SK-N-MC (cell line): ENCODE measurements at regions not wholly inside any gene's neighbourhood (a gene's known extent, or its start where the extent isn't known, plus 50 kb on each side); places are given as distances from the start of the nearest gene placed in this dataset.

ENCODE experiments used
- DNase-seq: peaks from one replicate; pipeline ENCODE4 v3.0.0-alpha.2; 2011; ENCODE audit warnings: low read depth, low spot score
- H3K27ac ChIP-seq: fragments of 200-600 bp; sonication (generic); 2 replicates; pipeline ENCODE4 v1.5.1; 2016; ENCODE audit warnings: mixed run types
- H3K36me3 ChIP-seq: fragments of 200-600 bp; sonication (generic); 2 replicates; pipeline ENCODE4 v1.6.1; 2017; ENCODE audit warnings: antibody characterized with exemption, low read length, mixed read lengths; ENCODE audit not compliant: insufficient read depth
- H3K4me3 ChIP-seq: fragments of 200-600 bp; sonication (generic); 2 replicates; pipeline ENCODE4 v1.5.1; 2016
- H3K9ac ChIP-seq: fragments of 200-600 bp; sonication (generic); 2 replicates; pipeline ENCODE4 v1.8.0; 2017; ENCODE audit warnings: mixed run types, mixed read lengths; ENCODE audit not compliant: insufficient read length
- H3K9me3 ChIP-seq: fragments of 200-600 bp; sonication (generic); 2 replicates; pipeline ENCODE4 v1.6.1; 2017; ENCODE audit warnings: low read depth, mild to moderate bottlenecking, antibody characterized with exemption, low read length, moderate library complexity, mixed read lengths
- EZH2 ChIP-seq: fragments of 200-600 bp; sonication (generic); IDR thresholded peaks from one replicate; pipeline ENCODE4 v1.6.1; 2017; ENCODE audit warnings: antibody characterized with exemption
- FOXP2 ChIP-seq: optimal IDR thresholded peaks from 2 replicates; pipeline ENCODE3; 2011; ENCODE audit warnings: mild to moderate bottlenecking, moderate library complexity; ENCODE audit not compliant: insufficient read depth; ENCODE audit errors: extremely low read length, control extremely low read depth
- POLR2AphosphoS5 ChIP-seq: IDR thresholded peaks from 2 replicates; pipeline ENCODE4 v1.6.1; 2012; ENCODE audit warnings: mild to moderate bottlenecking, low read depth, low read length, borderline replicate concordance

DNA sequence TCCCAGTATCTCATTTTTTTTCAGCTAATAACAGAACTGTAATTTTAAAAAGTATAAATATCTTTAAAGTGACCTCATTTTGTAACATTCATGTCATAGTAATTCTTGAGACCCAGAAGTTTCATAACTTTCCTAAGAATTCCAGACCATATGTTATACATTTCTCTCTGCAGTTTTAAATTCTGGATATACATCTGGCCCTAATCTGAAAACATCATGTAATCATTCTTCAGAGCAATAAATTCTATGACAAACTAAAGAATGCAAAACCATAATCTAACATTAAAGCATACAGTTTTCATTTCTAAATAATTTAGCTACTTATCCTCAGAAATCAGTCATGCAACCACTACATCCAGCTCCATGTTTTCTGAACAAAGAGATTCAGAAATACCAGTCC, 198.3 kb upstream of the SLC35G4 start:
- H3K9ac ChIP-seq, result no peak overlapping the region
- peak overlapping the region; percentile 47 for H3K4me3 ChIP-seq
- TF ChIP-seq POLR2AphosphoS5 (no peak), EZH2 (no peak), FOXP2 (no peak)
- DNase-seq, result peak; percentile 32
- no peaks in the 10 kb centered on the region for H3K9me3 ChIP-seq
- H3K27ac ChIP-seq, result peak overlapping the region; percentile 91
- H3K36me3 ChIP-seq, result no peaks in the 10 kb centered on the region

DNA sequence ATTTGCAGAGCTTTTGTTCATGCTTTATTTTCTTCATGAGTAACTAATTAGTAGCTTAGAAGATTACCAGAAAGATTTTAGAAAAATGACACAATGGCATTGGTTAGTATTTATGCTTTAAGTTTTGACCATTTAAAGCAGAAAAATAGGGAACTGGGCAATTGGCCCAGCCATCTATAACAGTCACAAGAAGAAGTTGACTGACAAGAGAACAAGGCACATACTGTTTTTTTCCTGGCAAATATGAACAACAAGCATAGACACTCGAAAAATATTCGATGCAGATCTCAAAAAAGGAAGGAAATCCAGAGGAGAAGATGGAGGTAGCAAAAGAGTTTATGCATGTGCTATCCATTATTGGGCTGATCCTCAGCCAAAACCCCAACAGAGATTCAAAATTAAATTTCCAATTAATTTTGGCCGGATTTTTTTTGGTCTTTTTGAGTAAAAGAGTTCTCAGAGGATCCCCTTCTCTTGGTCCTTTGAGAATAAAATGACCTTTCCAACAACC, 200.8 kb upstream of the SLC35G4 start:
- Histone ChIP-seq H3K27ac (no peak overlapping the region), H3K9me3 (no peaks in the 10 kb centered on the region), H3K4me3 (no peak overlapping the region), H3K36me3 (no peaks in the 10 kb centered on the region), H3K9ac (no peak overlapping the region)
- no peak for TF ChIP-seq POLR2AphosphoS5
- no peak for TF ChIP-seq FOXP2
- no peak for TF ChIP-seq EZH2
- no peak for DNase-seq

DNA sequence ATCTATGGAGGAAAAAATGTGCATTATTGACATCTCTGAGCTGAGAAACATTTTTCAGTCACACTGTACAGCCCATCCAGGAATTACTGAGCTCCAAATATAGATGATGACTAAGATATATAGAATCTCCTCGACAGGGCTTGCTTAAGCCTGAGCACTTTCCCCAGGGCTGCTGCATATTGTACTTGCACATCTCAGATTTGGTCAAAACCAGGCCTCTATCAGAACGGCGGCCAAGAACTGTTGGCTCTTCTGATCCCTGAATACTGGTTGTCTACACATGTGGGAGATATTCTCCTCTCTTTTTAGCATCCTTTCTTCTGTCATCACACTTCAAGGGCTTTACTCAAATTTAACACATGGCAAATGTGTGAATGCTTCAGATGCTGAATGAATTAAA, 201.5 kb upstream of the SLC35G4 start:
- DNase-seq, result no peak
- Histone ChIP-seq H3K36me3 (no peaks in the 10 kb centered on the region), H3K4me3 (no peak overlapping the region), H3K27ac (no peak overlapping the region), H3K9ac (no peak overlapping the region), H3K9me3 (no peaks in the 10 kb centered on the region)
- TF ChIP-seq POLR2AphosphoS5, result no peak
- no peak for TF ChIP-seq EZH2
- TF ChIP-seq FOXP2, result no peak

DNA sequence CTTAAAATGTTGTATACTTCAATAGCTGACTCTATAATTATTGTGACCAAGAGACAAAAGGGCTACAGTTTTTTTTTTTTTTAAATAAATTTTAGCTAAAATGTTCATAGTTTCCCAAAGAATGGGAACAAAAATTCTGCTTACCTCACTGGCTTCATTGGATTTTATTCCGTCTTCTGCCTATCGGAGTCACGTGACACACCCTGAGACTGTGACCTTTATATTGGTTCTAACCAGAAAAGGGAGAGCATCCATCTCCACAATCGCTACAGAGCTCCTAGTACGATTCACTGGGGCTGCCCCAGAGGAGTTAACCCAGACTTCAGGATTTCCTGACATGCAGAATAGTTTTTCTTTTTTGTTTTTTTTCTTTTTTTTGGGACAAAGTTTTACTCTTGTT, 203.6 kb upstream of the SLC35G4 start:
- TF ChIP-seq POLR2AphosphoS5, result no peak
- no peak for TF ChIP-seq FOXP2
- TF ChIP-seq EZH2, result no peak
- DNase-seq, result no peak
- Histone ChIP-seq H3K9ac (no peak overlapping the region), H3K4me3 (no peak overlapping the region), H3K36me3 (no peaks in the 10 kb centered on the region), H3K27ac (no peak overlapping the region), H3K9me3 (no peaks in the 10 kb centered on the region)

DNA sequence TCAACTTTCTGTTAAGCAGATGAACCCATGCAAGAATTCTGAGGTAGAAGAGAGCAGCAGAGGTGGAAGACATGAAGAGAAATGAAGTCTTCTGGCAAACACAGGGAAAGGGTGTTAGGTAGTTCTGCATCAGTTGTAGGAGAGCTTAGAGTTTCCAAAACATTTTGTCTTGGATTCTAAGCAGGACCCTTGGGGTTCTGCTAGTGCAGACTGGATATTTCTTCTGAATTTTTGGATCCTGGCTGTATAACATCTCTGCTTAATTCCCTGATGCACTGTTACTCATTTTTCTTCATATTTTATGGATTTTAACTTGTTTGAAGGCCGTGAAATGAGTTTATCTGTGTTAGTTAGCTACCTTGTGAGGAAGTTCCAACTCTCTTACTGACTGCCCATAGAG, 208.7 kb upstream of the SLC35G4 start:
- TF ChIP-seq EZH2 (no peak), FOXP2 (no peak), POLR2AphosphoS5 (no peak)
- no peak overlapping the region for H3K4me3 ChIP-seq
- H3K9me3 ChIP-seq, result no peaks in the 10 kb centered on the region
- no peak overlapping the region for H3K27ac ChIP-seq
- no peak overlapping the region for H3K9ac ChIP-seq
- no peak for DNase-seq
- H3K36me3 ChIP-seq, result no peaks in the 10 kb centered on the region

DNA sequence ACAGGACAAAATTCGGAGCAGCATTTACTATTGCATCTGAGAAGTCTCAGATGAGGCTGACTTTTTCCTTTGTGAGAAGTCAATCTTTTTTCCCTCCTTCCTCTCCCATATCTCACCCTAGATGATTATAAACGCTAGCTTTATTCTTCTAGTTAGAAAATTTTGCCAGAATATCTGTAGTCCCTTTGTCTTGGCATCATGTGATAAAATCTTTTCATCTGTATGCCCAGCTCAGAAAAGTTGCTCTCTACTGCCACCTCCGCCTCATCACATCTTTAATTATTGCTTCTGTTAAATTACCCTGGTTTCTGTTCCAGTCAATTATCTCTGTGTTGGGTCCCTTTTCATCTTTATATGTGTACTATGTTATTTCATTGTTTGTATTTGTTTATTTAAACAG, 210.8 kb upstream of the SLC35G4 start:
- H3K4me3 ChIP-seq, result no peak overlapping the region
- H3K9ac ChIP-seq, result no peak overlapping the region
- no peak overlapping the region for H3K27ac ChIP-seq
- no peak for DNase-seq
- no peak for TF ChIP-seq EZH2
- H3K36me3 ChIP-seq, result no peaks in the 10 kb centered on the region
- H3K9me3 ChIP-seq, result no peaks in the 10 kb centered on the region

DNA sequence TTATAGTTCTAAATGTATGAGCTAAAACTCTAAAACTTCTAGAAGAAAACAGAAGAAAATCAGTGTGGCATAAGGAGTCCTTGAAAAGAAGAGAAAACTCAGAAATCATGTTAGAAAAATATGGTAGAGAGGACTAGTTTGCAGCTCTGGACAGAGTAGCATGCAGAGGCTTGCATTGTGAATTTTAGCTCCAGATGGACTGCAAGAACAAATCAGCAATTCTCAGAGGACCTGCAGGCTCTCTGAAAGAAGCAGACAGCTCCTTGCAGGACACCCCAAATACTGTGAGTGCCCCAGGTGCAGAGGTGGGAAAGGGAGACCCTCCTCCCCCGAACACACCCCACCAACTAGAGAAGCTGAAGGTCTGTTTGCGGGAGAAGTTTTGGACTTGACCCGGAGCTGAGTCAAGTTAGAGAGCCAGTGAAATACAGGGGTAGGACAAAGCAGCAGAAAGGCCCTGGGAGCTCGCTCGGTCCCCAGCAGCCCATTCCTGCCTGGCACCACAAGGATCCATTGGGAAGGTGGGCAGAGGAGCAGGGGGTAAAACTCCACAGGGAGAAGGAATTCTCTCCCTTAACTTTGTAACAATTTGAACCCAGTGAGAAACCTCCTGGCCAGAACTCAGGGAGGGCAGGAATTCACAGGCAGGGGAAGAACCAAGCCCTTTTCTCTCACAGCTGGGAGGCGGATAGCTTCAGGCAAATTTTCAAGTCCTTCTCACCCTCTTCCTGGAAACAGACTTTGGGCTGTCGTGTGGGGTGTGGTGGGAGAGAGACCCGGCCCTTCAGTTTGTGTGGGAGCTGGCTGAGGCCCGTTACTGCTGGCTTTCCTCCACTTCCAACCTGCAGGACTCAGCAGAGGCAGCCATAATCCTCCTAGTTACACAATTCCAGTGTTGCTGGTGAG, 216.2 kb upstream of the SLC35G4 start:
- TF ChIP-seq EZH2 (no peak), POLR2AphosphoS5 (no peak), FOXP2 (no peak)
- Histone ChIP-seq H3K36me3 (no peaks in the 10 kb centered on the region), H3K4me3 (no peak overlapping the region), H3K9me3 (no peaks in the 10 kb centered on the region), H3K27ac (no peak overlapping the region), H3K9ac (no peak overlapping the region)
- DNase-seq, result no peak

DNA sequence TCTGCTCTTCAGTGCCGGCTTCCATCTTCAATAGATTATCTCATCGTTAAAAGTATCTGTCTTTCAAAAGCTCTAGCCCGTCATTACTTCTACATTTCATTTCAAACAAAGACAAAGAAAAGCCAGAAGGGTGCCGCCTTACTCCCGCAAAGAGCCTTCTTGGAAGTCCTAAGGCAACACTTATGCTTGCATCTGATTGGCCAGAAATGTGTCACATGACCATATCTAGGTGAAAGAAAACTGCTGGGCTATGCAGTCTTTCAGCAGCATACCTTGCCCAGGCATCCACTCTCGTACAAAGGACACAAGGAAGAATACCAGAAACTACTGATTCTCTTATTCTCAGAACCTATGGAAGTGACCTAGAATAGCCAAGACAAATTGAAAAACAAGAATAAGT, 217.1 kb upstream of the SLC35G4 start:
- DNase-seq, result no peak
- Histone ChIP-seq H3K9ac (no peak overlapping the region), H3K36me3 (no peaks in the 10 kb centered on the region), H3K27ac (no peak overlapping the region), H3K4me3 (no peak overlapping the region), H3K9me3 (no peaks in the 10 kb centered on the region)
- TF ChIP-seq FOXP2 (no peak), POLR2AphosphoS5 (no peak), EZH2 (no peak)

DNA sequence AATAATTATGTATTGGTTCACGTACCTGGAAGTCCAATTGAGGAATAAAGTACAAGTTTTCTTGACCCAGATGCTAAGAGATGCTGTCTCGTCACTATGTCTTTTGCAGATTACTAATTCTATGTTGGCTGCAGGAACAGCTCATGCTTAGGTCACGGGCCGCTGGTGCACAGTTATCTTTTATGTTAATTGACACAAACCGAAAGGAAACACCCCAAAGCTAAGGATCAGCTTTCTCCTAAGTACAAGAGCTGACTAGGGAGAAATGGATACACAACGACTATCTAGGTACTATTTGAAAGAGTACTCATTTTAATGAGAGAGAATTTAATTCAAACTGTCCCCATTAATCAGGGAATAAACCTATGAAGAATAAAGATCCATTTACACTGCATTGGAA, 217.7 kb upstream of the SLC35G4 start:
- no peak for DNase-seq
- TF ChIP-seq FOXP2 (no peak), EZH2 (no peak), POLR2AphosphoS5 (no peak)
- Histone ChIP-seq H3K9ac (no peak overlapping the region), H3K27ac (no peak overlapping the region), H3K9me3 (no peaks in the 10 kb centered on the region), H3K36me3 (no peaks in the 10 kb centered on the region), H3K4me3 (no peak overlapping the region)
